K562 (cell line): ENCODE measurements at regions not wholly inside any gene's neighbourhood (a gene's known extent, or its start where the extent isn't known, plus 50 kb on each side); places are given as distances from the start of the nearest gene placed in this dataset.

Experiments
- KLF16 ChIP-seq: IDR thresholded peaks from 2 replicates; pipeline ENCODE4 v1.6.1; 2016; ENCODE audit warnings: antibody characterized with exemption
- POLR2A ChIP-seq: fragments of 450-650 bp; conservative IDR thresholded peaks from 2 replicates; pipeline ENCODE4 v1.6.1; 2016
- TEAD1 ChIP-seq, 2 experiments: fragments of 450-650 bp in 1 of 2; sonication (generic) in 1 of 2; formaldehyde crosslinking; IDR thresholded peaks; 2 replicates each; pipeline versions ENCODE4 v1.4.0 to v1.8.0; 2020 to 2022; ENCODE audit warnings: mild to moderate bottlenecking in 2 of 2, missing genetic modification reagents in 1 of 2
- ZFP1 ChIP-seq: fragments of 450-650 bp; formaldehyde crosslinking; IDR thresholded peaks from 2 replicates; pipeline ENCODE4 v1.4.0; 2020; ENCODE audit warnings: mild to moderate bottlenecking, mixed read lengths
- ZNF449 ChIP-seq: fragments of 250-450 bp; sonication (Bioruptor Pico); IDR thresholded peaks from 2 replicates; pipeline ENCODE4 v1.8.0; 2022; ENCODE audit warnings: moderate library complexity, mild to moderate bottlenecking, inconsistent platforms
- ZNF740 ChIP-seq, 3 experiments: fragments of 200-800 bp in 1 of 3; sonication (Bioruptor generic) in 1 of 3; sonication (generic) in 1 of 3; formaldehyde crosslinking in 1 of 3; IDR thresholded peaks; 2 replicates each; pipeline versions ENCODE4 v1.6.1 to v1.8.0; 2016 to 2022; ENCODE audit warnings: mild to moderate bottlenecking in 2 of 3, missing compliant biosample characterization in 2 of 3, missing genetic modification characterization in 2 of 3, missing genetic modification reagents in 1 of 3

GRCh38 chr10:109029870-109030269, 893.4 kb downstream of the XPNPEP1 start:
- no peak for TF ChIP-seq ZNF449 (CRISPR knock-in tag)
- TF ChIP-seq KLF16, result no peak
- no peak for TF ChIP-seq POLR2A
- TF ChIP-seq ZNF740 (CRISPR knock-in tag; IDR thresholded peaks at IDR 0.05), result no peak
- no peak for TF ChIP-seq ZNF740 (tag; IDR thresholded peaks at IDR 0.05)
- TF ChIP-seq ZFP1, result no peak
- TF ChIP-seq TEAD1 (CRISPR knock-in tag; IDR thresholded peaks at IDR 0.05), result no peak
